T-cell (primary cell): ENCODE measurements at regions not wholly inside any gene's neighbourhood (a gene's known extent, or its start where the extent isn't known, plus 50 kb on each side); places are given as distances from the start of the nearest gene placed in this dataset.
"Not testable (repeated sequence)": the region's sequence is repeated elsewhere in the genome, so short reads cannot be mapped to it uniquely, and the experiment has no call there.

Source experiments
- ATAC-seq, 4 experiments: fragments of 200-7000 bp in 3 of 4; fragments of 150-1000 bp in 1 of 4; cut with Tn5 transposase; replicated peaks in 1 of 4; 1 replicate in 3 of 4; 2 replicates in 1 of 4; pipeline ENCODE4 v1.10.0; 2021; ENCODE audit warnings: moderate library complexity in 3 of 4, mild to moderate bottlenecking in 2 of 4, moderate number of reproducible peaks in 1 of 4
- CTCF ChIA-PET, 2 donors: fragments of 300-600 bp; sonication (Branson Sonifier 250); formaldehyde crosslinking; loops; one replicate each; lab custom pipeline; 2022; ENCODE audit warnings: antibody characterized with exemption in 2 of 2; lab: Charles Lee
- POLR2A ChIA-PET, 2 donors: fragments of 300-600 bp; sonication (Branson Sonifier 250); formaldehyde crosslinking; loops; one replicate each; lab custom pipeline; 2022; ENCODE audit warnings: antibody characterized with exemption in 2 of 2; lab: Charles Lee
- DNase-seq, 35 experiments: peaks; one replicate each; pipeline versions ENCODE4 v3.0.0 to v3.0.0-alpha.2; 2013 to 2023
- H3K27ac ChIP-seq: one replicate; pipeline ENCODE4 v1.5.1; 2013; ENCODE audit warnings: low read length
- H3K27me3 ChIP-seq, 2 experiments: replicated peaks in 1 of 2; 1 replicate in 1 of 2; 2 replicates in 1 of 2; pipeline versions ENCODE4 v1.6.1 to v1.7.0; 2013; ENCODE audit warnings: low read length in 1 of 2, mixed read lengths in 1 of 2; ENCODE audit not compliant: control insufficient read depth in 2 of 2, insufficient read depth in 2 of 2; ENCODE audit errors: extremely low read depth in 1 of 2
- H3K36me3 ChIP-seq, 2 donors: 1 replicate in 1 of 2; 2 replicates in 1 of 2; pipeline versions ENCODE4 v1.6.1 to v1.7.0; 2013; ENCODE audit warnings: low read length in 1 of 2; ENCODE audit not compliant: control insufficient read depth in 2 of 2, insufficient read depth in 1 of 2; ENCODE audit errors: extremely low read depth in 1 of 2
- H3K4me1 ChIP-seq, 2 experiments: 1 replicate in 1 of 2; 2 replicates in 1 of 2; pipeline versions ENCODE4 v1.6.1 to v1.7.0; 2013; ENCODE audit warnings: low read length in 2 of 2, mixed read lengths in 1 of 2; ENCODE audit not compliant: insufficient read depth in 2 of 2, control insufficient read depth in 1 of 2; ENCODE audit errors: extremely low read depth in 1 of 2
- H3K4me3 ChIP-seq, 2 donors: 1 replicate in 1 of 2; 2 replicates in 1 of 2; pipeline versions ENCODE4 v1.5.1 to v1.7.0; 2013; ENCODE audit warnings: mild to moderate bottlenecking in 2 of 2, low read length in 1 of 2, moderate library complexity in 1 of 2; ENCODE audit not compliant: control insufficient read depth in 1 of 2; ENCODE audit errors: extremely low read depth in 1 of 2
- H3K9me3 ChIP-seq: 2 replicates; pipeline ENCODE4 v1.7.0; 2013
- H3K27ac Mint-ChIP-seq, 2 donors: one replicate each; pipeline ENCODE4 v1.8.0; 2020 to 2021; ENCODE audit warnings: mild to moderate bottlenecking in 2 of 2, mixed read lengths in 2 of 2
- H3K27me3 Mint-ChIP-seq, 2 donors: one replicate each; pipeline ENCODE4 v1.8.0; 2021 to 2022; ENCODE audit warnings: mixed read lengths in 2 of 2
- H3K36me3 Mint-ChIP-seq: one replicate; pipeline ENCODE4 v1.8.0; 2021; ENCODE audit warnings: mixed read lengths
- H3K4me1 Mint-ChIP-seq, 3 donors: one replicate each; pipeline ENCODE4 v1.8.0; 2020 to 2022; ENCODE audit warnings: mixed read lengths in 3 of 3, mild to moderate bottlenecking in 1 of 3
- H3K4me3 Mint-ChIP-seq, 3 donors: one replicate each; pipeline ENCODE4 v1.8.0; 2020 to 2022; ENCODE audit warnings: mild to moderate bottlenecking in 3 of 3, mixed read lengths in 3 of 3, moderate library complexity in 3 of 3
- H3K9me3 Mint-ChIP-seq, 3 donors: one replicate each; pipeline ENCODE4 v1.8.0; 2020 to 2022; ENCODE audit warnings: mixed read lengths in 3 of 3
- WGBS: methylation state at CpG from one replicate; pipeline ENCODE4 v1.1.5; 2013; ENCODE audit warnings: missing lambda C conversion rate; ENCODE audit not compliant: insufficient coverage; 5-methylcytosine and 5-hydroxymethylcytosine counted together

GRCh38 chr3:145263458-145263857 lies 897.5 kb downstream of the PLOD2 start:
- H3K4me1 ChIP-seq, H3K36me3 Mint-ChIP-seq, ATAC-seq, CTCF ChIA-PET, H3K9me3 ChIP-seq, POLR2A ChIA-PET, H3K36me3 ChIP-seq, H3K27me3 ChIP-seq, H3K4me1 Mint-ChIP-seq, H3K4me3 Mint-ChIP-seq, H3K4me3 ChIP-seq, H3K27ac ChIP-seq, H3K27me3 Mint-ChIP-seq, DNase-seq, H3K27ac Mint-ChIP-seq: not testable (repeated sequence)
- no CpG with 5 or more reads among the region's 1 CpG for WGBS
- H3K9me3 Mint-ChIP-seq = peaks cover 0 to 10% (median 6%) of the 10 kb centered on the region in 3 donors

- H3K9me3 Mint-ChIP-seq = peaks cover 3 to 9% (median 6%) of the 10 kb centered on the region in 3 donors
- H3K27me3 Mint-ChIP-seq = no peaks in the 10 kb centered on the region
- no peaks in the 10 kb centered on the region for H3K36me3 Mint-ChIP-seq
- Histone ChIP-seq H3K4me3 (no peak overlapping the region), H3K27me3 (no peaks in the 10 kb centered on the region), H3K4me1 (no peaks in the 10 kb centered on the region), H3K27ac (no peak overlapping the region), H3K36me3 (no peaks in the 10 kb centered on the region), H3K9me3 (no peaks in the 10 kb centered on the region)
- ATAC-seq (no peak), DNase-seq (no peak)
- no peaks in the 10 kb centered on the region for H3K4me1 Mint-ChIP-seq
- H3K4me3 Mint-ChIP-seq = no peak overlapping the region
- ChIA-PET POLR2A (no interaction called here), CTCF (interaction anchor here in 1 of 2 donors (0.5 kb wide), 1 partner anchor 262 kb away, joined by 3 read pairs; no protein-coding TSS in a partner anchor)
- no peak overlapping the region for H3K27ac Mint-ChIP-seq
- 8% methylated on average over 2 of the region's 6 CpGs for WGBS
Observed at GRCh38 chr3:145266368-145266767, 894.6 kb downstream of the PLOD2 start.

DNA sequence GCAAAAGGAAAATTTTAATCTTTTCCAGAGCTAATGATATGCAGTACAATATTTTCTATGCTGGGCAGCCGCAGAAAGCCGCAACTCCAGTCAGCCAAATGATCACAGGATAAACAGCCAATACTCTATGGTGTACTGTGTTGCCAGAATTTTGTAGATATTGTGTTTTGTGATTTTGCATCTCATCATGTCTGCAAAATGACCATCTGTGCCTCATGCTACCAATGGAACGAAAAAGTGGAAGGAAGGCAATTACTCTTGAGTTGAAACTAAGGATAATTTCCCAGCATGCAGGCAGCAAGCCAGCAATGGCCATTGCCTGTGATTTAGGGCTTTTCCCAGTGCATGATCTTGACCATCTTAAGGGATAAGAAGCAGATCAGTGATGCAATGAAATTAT lies 891.9 kb downstream of the PLOD2 start:
- ChIA-PET POLR2A (no interaction called here), CTCF (no interaction called here)
- H3K9me3 Mint-ChIP-seq = peaks cover 3 to 9% (median 6%) of the 10 kb centered on the region in 3 donors
- Histone ChIP-seq H3K36me3 (no peaks in the 10 kb centered on the region), H3K4me1 (no peaks in the 10 kb centered on the region), H3K27me3 (no peaks in the 10 kb centered on the region), H3K27ac (no peak overlapping the region), H3K4me3 (no peak overlapping the region), H3K9me3 (no peaks in the 10 kb centered on the region)
- DNase-seq (no peak), ATAC-seq (no peak)
- WGBS = 57% methylated on average over 1 of the region's 3 CpGs
- H3K27ac Mint-ChIP-seq = no peak overlapping the region
- no peaks in the 10 kb centered on the region for H3K36me3 Mint-ChIP-seq
- H3K4me1 Mint-ChIP-seq = no peaks in the 10 kb centered on the region
- no peak overlapping the region for H3K4me3 Mint-ChIP-seq
- no peaks in the 10 kb centered on the region for H3K27me3 Mint-ChIP-seq

DNA sequence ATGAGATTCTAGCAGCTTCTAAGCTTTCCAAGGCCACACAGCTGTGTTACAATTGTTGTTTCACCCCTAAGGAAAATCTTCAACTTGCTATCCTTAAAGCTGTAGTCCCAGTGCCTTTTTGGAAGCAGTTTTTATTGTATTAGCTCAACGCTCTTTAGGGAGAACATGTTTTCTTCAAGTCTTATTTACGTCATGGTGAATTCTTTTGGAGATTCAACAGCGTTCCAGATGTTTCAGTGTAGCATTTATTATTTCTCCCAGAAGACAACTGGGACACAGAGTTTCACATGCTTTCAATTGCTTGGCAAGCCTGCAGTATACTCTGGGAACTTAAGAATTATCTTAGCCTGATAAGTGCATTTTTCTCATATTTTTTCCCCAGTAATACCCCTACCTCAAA lies 888.3 kb downstream of the PLOD2 start:
- H3K27ac Mint-ChIP-seq = no peak overlapping the region
- POLR2A ChIA-PET = no interaction called here
- ATAC-seq (no peak), DNase-seq (no peak)
- Histone ChIP-seq H3K4me1 (no peaks in the 10 kb centered on the region), H3K9me3 (no peaks in the 10 kb centered on the region), H3K27me3 (no peaks in the 10 kb centered on the region), H3K36me3 (no peaks in the 10 kb centered on the region), H3K4me3 (no peak overlapping the region), H3K27ac (no peak overlapping the region)
- 83% methylated on average over 1 of the region's 3 CpGs for WGBS
- H3K36me3 Mint-ChIP-seq = no peaks in the 10 kb centered on the region
- no peaks in the 10 kb centered on the region for H3K27me3 Mint-ChIP-seq
- H3K4me1 Mint-ChIP-seq = no peaks in the 10 kb centered on the region
- peaks cover 7 to 13% (median 11%) of the 10 kb centered on the region in 3 donors for H3K9me3 Mint-ChIP-seq
- CTCF ChIA-PET = no interaction called here
- H3K4me3 Mint-ChIP-seq = no peak overlapping the region

- ChIA-PET CTCF (no interaction called here), POLR2A (no interaction called here)
- no peak for ATAC-seq
- no peaks in the 10 kb centered on the region for H3K9me3 ChIP-seq
- no peaks in the 10 kb centered on the region for H3K36me3 Mint-ChIP-seq
- no peaks in the 10 kb centered on the region for H3K27me3 Mint-ChIP-seq
- H3K4me3 Mint-ChIP-seq = no peak overlapping the region
- no peaks in the 10 kb centered on the region for H3K4me1 ChIP-seq
- no peaks in the 10 kb centered on the region for H3K36me3 ChIP-seq
- peaks cover 8 to 30% (median 14%) of the 10 kb centered on the region in 3 donors for H3K9me3 Mint-ChIP-seq
- no peaks in the 10 kb centered on the region for H3K4me1 Mint-ChIP-seq
- no peaks in the 10 kb centered on the region for H3K27me3 ChIP-seq
- DNase-seq = no peak
- no CpG with 5 or more reads among the region's 2 CpGs for WGBS
- no peak overlapping the region for H3K27ac Mint-ChIP-seq
- H3K27ac ChIP-seq = no peak overlapping the region
- H3K4me3 ChIP-seq = no peak overlapping the region
Observed at GRCh38 chr3:145282505-145282904, 878.5 kb downstream of the PLOD2 start.

DNA sequence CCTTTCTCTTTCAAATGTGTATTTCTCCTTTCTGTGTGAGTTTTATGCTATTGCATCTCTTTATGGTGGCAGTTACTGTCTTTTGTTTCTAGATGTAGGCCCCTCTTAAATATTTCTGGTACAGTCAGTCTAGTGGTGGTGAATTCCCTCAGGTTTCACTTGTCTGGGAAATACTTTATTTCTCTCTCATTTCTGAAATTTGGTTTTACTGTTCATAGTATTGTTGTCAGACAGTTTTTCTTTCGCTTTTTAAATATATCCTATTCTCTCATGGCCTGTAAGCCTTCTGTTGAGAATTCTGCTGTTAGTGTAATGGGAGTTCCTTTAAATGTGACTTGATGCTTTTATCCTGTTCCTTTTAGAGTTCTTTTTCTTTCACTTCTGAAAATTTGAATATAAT lies 874.0 kb downstream of the PLOD2 start:
- no peaks in the 10 kb centered on the region for H3K4me1 ChIP-seq
- Mint-ChIP-seq H3K36me3 (no peaks in the 10 kb centered on the region), H3K27ac (no peak overlapping the region), H3K27me3 (no peaks in the 10 kb centered on the region), H3K4me1 (no peaks in the 10 kb centered on the region), H3K9me3 (peaks cover 8 to 28% (median 16%) of the 10 kb centered on the region in 3 donors), H3K4me3 (no peak overlapping the region)
- H3K9me3 ChIP-seq = no peaks in the 10 kb centered on the region
- no peak overlapping the region for H3K27ac ChIP-seq
- DNase-seq (no peak), ATAC-seq (no peak)
- WGBS = no CpG with 5 or more reads among the region's 1 CpG
- POLR2A ChIA-PET = no interaction called here
- H3K36me3 ChIP-seq = no peaks in the 10 kb centered on the region
- CTCF ChIA-PET = interaction anchor here in 1 of 2 donors (0.6 kb wide), 1 partner anchor 1341 kb away, joined by 3 read pairs; no protein-coding TSS in a partner anchor
- no peak overlapping the region for H3K4me3 ChIP-seq
- H3K27me3 ChIP-seq = no peaks in the 10 kb centered on the region

GRCh38 chr3:145290010-145290409 lies 871.0 kb downstream of the PLOD2 start:
- H3K36me3 ChIP-seq = no peaks in the 10 kb centered on the region
- no peaks in the 10 kb centered on the region for H3K4me1 ChIP-seq
- no peaks in the 10 kb centered on the region for H3K27me3 ChIP-seq
- POLR2A ChIA-PET = no interaction called here
- Mint-ChIP-seq H3K4me3 (no peak overlapping the region), H3K4me1 (no peaks in the 10 kb centered on the region), H3K27me3 (no peaks in the 10 kb centered on the region), H3K27ac (no peak overlapping the region), H3K36me3 (no peaks in the 10 kb centered on the region), H3K9me3 (peaks cover 8 to 23% (median 16%) of the 10 kb centered on the region in 3 donors)
- H3K27ac ChIP-seq = no peak overlapping the region
- CTCF ChIA-PET = interaction anchor here in 1 of 2 donors (1.1 kb wide), 1 partner anchor 13 kb away, joined by 4 read pairs; no protein-coding TSS in a partner anchor
- WGBS = no CpG with 5 or more reads among the region's 1 CpG
- H3K4me3 ChIP-seq = no peak overlapping the region
- DNase-seq = no peak
- ATAC-seq = no peak
- no peaks in the 10 kb centered on the region for H3K9me3 ChIP-seq
